ENCODE measurements at regions not wholly inside any gene's neighbourhood (a gene's known extent, or its start where the extent isn't known, plus 50 kb on each side); places are given as distances from the start of the nearest gene placed in this dataset.

- no peak for TF ChIP-seq POLR2AphosphoS5 (IDR thresholded peaks at IDR 0.05; ENCODE audit: low read depth, low read length)
- TF ChIP-seq CTCF (IDR thresholded peaks at IDR 0.05; ENCODE audit: control extremely low read depth in 1 of 3, insufficient read depth in 1 of 3, low read depth in 1 of 3, low read length in 3 of 3): no peak
- no peak for TF ChIP-seq NANOG (IDR thresholded peaks at IDR 0.05; ENCODE audit: insufficient read depth, low read depth, low read length, poor library complexity, severe bottlenecking)
- no peak for TF ChIP-seq CEBPB (IDR thresholded peaks at IDR 0.05; ENCODE audit: low read depth, low read length)
These were observed 153.9 kb downstream of the MED10 start for GRCh38 chr5:6224406-6224805.

All from H1 (cell line).